ENCODE measurements at regions not wholly inside any gene's neighbourhood (a gene's known extent, or its start where the extent isn't known, plus 50 kb on each side); places are given as distances from the start of the nearest gene placed in this dataset.

- TF ChIP-seq, protein P1, sequence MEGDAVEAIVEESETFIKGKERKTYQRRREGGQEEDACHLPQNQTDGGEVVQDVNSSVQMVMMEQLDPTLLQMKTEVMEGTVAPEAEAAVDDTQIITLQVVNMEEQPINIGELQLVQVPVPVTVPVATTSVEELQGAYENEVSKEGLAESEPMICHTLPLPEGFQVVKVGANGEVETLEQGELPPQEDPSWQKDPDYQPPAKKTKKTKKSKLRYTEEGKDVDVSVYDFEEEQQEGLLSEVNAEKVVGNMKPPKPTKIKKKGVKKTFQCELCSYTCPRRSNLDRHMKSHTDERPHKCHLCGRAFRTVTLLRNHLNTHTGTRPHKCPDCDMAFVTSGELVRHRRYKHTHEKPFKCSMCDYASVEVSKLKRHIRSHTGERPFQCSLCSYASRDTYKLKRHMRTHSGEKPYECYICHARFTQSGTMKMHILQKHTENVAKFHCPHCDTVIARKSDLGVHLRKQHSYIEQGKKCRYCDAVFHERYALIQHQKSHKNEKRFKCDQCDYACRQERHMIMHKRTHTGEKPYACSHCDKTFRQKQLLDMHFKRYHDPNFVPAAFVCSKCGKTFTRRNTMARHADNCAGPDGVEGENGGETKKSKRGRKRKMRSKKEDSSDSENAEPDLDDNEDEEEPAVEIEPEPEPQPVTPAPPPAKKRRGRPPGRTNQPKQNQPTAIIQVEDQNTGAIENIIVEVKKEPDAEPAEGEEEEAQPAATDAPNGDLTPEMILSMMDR (IDR thresholded peaks at IDR 0.05) = no peak
- TF ChIP-seq POLR2A (IDR thresholded peaks at IDR 0.05) = no peak
Observed at GRCh38 chr14:57022608-57023007, 212.3 kb upstream of the OTX2 start.

All from Peyer's patch (tissue), 4 donors.